ENCODE measurements at regions not wholly inside any gene's neighbourhood (a gene's known extent, or its start where the extent isn't known, plus 50 kb on each side); places are given as distances from the start of the nearest gene placed in this dataset.

DNA sequence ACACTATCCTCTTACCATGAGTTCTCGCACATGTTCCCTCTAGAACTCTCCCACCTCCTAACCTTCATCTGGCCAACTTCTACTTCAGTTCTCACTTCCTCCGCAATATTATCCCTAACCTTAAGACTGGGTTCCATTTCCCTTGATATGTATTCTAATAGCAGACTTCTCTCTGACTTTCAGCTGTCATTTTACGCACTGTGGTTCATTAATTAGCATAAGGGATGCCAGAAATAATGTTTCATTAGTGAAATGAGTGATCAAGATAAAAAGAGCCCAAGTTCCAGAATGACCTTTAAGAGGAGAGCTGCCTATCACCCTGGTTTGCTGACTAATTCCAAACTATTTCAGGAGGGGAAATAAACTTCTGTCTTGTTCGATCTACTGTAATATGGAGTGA, 108.6 kb upstream of the CCDC150 start:
- Mint-ChIP-seq H3K9me3 (ENCODE audit: unreplicated experiment) (no peaks in the 10 kb centered on the region), H3K27ac (ENCODE audit: unreplicated experiment) (no peak overlapping the region), H3K4me1 (ENCODE audit: unreplicated experiment) (peaks cover 10% of the 10 kb centered on the region), H3K36me3 (ENCODE audit: unreplicated experiment) (no peaks in the 10 kb centered on the region), H3K4me3 (ENCODE audit: unreplicated experiment) (no peak overlapping the region), H3K27me3 (ENCODE audit: unreplicated experiment) (no peaks in the 10 kb centered on the region)
- DNase-seq (ENCODE audit: extremely low spot score, unreplicated experiment) = no peak
- TF ChIP-seq, protein P1, sequence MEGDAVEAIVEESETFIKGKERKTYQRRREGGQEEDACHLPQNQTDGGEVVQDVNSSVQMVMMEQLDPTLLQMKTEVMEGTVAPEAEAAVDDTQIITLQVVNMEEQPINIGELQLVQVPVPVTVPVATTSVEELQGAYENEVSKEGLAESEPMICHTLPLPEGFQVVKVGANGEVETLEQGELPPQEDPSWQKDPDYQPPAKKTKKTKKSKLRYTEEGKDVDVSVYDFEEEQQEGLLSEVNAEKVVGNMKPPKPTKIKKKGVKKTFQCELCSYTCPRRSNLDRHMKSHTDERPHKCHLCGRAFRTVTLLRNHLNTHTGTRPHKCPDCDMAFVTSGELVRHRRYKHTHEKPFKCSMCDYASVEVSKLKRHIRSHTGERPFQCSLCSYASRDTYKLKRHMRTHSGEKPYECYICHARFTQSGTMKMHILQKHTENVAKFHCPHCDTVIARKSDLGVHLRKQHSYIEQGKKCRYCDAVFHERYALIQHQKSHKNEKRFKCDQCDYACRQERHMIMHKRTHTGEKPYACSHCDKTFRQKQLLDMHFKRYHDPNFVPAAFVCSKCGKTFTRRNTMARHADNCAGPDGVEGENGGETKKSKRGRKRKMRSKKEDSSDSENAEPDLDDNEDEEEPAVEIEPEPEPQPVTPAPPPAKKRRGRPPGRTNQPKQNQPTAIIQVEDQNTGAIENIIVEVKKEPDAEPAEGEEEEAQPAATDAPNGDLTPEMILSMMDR (IDR thresholded peaks at IDR 0.05) = no peak

DNA sequence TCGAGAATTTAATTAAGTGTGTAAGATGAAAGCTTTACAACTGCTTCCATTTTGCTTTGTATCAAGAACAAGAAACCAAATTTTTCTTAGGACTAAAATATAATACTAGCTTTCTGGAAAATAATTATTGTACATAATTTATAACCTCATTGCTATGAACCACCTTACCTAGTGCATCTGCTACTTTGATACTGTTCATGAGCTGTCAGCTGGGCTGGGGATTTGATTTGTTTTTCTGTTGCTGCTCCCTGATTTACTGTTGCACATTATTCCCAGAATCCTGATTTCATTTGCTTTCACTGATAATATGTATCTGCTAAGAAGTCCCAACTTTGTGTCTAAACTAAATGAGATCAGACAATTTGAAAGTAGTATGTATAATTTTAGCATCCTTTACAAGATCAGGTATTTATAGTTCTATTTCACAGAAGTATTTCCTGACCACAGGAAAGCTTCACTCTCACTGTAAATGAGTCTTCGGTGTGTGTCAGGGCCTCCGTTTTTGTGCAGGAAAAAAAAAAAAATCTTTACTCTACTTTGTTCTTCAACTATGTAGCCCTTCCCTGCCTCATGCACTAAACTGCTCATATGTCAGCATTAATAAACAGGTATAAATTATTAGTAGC, 105.6 kb upstream of the CCDC150 start:
- Mint-ChIP-seq H3K27ac (ENCODE audit: unreplicated experiment) (no peak overlapping the region), H3K4me3 (ENCODE audit: unreplicated experiment) (no peak overlapping the region), H3K9me3 (ENCODE audit: unreplicated experiment) (no peaks in the 10 kb centered on the region), H3K27me3 (ENCODE audit: unreplicated experiment) (no peaks in the 10 kb centered on the region), H3K4me1 (ENCODE audit: unreplicated experiment) (peaks cover 6% of the 10 kb centered on the region), H3K36me3 (ENCODE audit: unreplicated experiment) (peaks cover 3% of the 10 kb centered on the region)
- TF ChIP-seq, protein P1 (IDR thresholded peaks at IDR 0.05) = no peak
- no peak for DNase-seq (ENCODE audit: extremely low spot score, unreplicated experiment)

DNA sequence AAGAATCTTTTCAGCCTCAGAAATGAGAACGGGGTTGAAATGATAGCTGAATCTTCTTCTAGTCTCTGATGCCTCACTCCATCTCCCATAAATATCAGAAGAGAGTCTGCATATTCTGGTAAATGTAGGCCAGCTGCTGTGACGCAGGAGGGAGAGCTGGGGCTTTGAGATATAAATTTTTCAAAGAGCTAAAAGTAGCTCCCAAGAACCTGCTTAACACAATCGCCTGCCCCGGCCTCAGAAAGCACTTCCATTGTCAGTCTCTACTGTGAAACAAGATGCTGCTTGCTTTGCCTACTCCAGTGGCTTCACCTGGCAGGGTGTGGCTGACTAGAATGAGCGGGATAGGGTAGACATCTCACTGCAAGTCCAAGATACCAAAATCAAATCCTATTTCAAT, 105.0 kb upstream of the CCDC150 start:
- no peak overlapping the region for H3K4me3 Mint-ChIP-seq (ENCODE audit: unreplicated experiment)
- no peaks in the 10 kb centered on the region for H3K27me3 Mint-ChIP-seq (ENCODE audit: unreplicated experiment)
- TF ChIP-seq, protein P1 (IDR thresholded peaks at IDR 0.05) = no peak
- H3K4me1 Mint-ChIP-seq (ENCODE audit: unreplicated experiment) = peaks cover 6% of the 10 kb centered on the region
- no peak overlapping the region for H3K27ac Mint-ChIP-seq (ENCODE audit: unreplicated experiment)
- DNase-seq (ENCODE audit: extremely low spot score, unreplicated experiment) = no peak
- H3K9me3 Mint-ChIP-seq (ENCODE audit: unreplicated experiment) = no peaks in the 10 kb centered on the region
- H3K36me3 Mint-ChIP-seq (ENCODE audit: unreplicated experiment) = peaks cover 3% of the 10 kb centered on the region

DNA sequence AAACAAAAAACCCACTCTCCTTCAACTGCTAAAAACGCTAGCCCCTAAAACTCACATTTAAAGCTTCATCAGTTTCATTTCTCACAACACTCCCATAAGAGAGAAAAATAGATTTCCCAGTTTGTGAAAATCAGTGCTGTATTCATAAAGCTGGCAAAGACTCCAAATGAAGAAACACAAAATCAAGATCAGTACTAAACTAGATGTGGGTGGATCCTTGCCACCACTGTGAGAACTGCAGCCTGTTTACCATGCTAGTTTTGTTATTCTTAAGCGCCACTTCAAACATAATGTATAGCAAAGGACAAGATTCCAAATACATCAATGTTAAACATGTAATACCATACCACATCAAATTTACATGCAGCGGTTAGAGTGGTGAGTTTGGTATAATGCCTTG, 104.5 kb upstream of the CCDC150 start:
- Mint-ChIP-seq H3K4me1 (ENCODE audit: unreplicated experiment) (peaks cover 6% of the 10 kb centered on the region), H3K9me3 (ENCODE audit: unreplicated experiment) (no peaks in the 10 kb centered on the region), H3K27ac (ENCODE audit: unreplicated experiment) (no peak overlapping the region), H3K36me3 (ENCODE audit: unreplicated experiment) (peaks cover 3% of the 10 kb centered on the region), H3K27me3 (ENCODE audit: unreplicated experiment) (no peaks in the 10 kb centered on the region), H3K4me3 (ENCODE audit: unreplicated experiment) (no peak overlapping the region)
- TF ChIP-seq, protein P1 (IDR thresholded peaks at IDR 0.05) = no peak
- no peak for DNase-seq (ENCODE audit: extremely low spot score, unreplicated experiment)

DNA sequence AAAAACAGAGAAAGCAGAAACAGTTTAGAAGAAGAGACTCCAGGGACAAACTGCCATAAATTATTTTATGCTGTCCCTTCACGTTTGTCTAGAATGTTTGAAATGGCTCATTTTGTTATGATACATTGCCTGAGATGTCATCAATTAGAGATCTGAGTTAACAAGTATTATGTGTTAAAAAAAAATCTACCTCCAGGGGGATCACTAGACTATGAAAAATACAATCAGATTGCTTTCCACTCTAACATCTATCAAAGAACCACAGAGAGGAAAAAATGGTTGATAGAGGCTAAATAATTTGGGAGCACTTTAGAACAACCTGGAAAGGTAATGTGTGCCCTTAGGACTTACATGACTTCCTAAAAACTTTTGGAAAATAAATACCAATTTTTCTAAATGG, 103.8 kb upstream of the CCDC150 start:
- no peak for DNase-seq (ENCODE audit: extremely low spot score, unreplicated experiment)
- Mint-ChIP-seq H3K36me3 (ENCODE audit: unreplicated experiment) (peaks cover 3% of the 10 kb centered on the region), H3K4me3 (ENCODE audit: unreplicated experiment) (no peak overlapping the region), H3K27me3 (ENCODE audit: unreplicated experiment) (no peaks in the 10 kb centered on the region), H3K9me3 (ENCODE audit: unreplicated experiment) (no peaks in the 10 kb centered on the region), H3K4me1 (ENCODE audit: unreplicated experiment) (peaks cover 6% of the 10 kb centered on the region), H3K27ac (ENCODE audit: unreplicated experiment) (no peak overlapping the region)
- TF ChIP-seq, protein P1 (IDR thresholded peaks at IDR 0.05) = peak; percentile 17
